Heart left ventricle (tissue), 16 donors: ENCODE measurements at regions not wholly inside any gene's neighbourhood (a gene's known extent, or its start where the extent isn't known, plus 50 kb on each side); places are given as distances from the start of the nearest gene placed in this dataset.
"Not testable (repeated sequence)": the region's sequence is repeated elsewhere in the genome, so short reads cannot be mapped to it uniquely, and the experiment has no call there.

Experiments used
- ATAC-seq, 4 donors: fragments of 200-7000 bp; cut with Tn5 transposase; one replicate each; pipeline ENCODE4 v1.9.1; 2020 to 2022; ENCODE audit warnings: moderate library complexity in 4 of 4, mild to moderate bottlenecking in 3 of 4, moderate number of reproducible peaks in 1 of 4
- DNase-seq, 5 donors: peaks; one replicate each; pipeline ENCODE4 v3.0.0-alpha.2; 2020
- H3K27ac ChIP-seq, 12 donors: fragments of 200-600 bp; sonication (generic) in 4 of 12; one replicate each; pipeline versions ENCODE4 v1.5.0 to v1.8.0; 2016 to 2022; ENCODE audit warnings: mild to moderate bottlenecking in 2 of 12
- H3K27me3 ChIP-seq, 9 donors: fragments of 200-600 bp; sonication (generic) in 2 of 9; one replicate each; pipeline versions ENCODE4 v1.5.1 to v1.8.0; 2016 to 2022; ENCODE audit warnings: mild to moderate bottlenecking in 3 of 9
- H3K36me3 ChIP-seq, 9 donors: fragments of 200-600 bp; sonication (generic) in 2 of 9; one replicate each; pipeline versions ENCODE4 v1.5.0 to v1.8.0; 2018 to 2022; ENCODE audit warnings: mild to moderate bottlenecking in 2 of 9
- H3K4me1 ChIP-seq, 12 donors: fragments of 200-600 bp; sonication (generic) in 4 of 12; one replicate each; pipeline versions ENCODE4 v1.5.0 to v1.8.0; 2016 to 2022; ENCODE audit warnings: mild to moderate bottlenecking in 3 of 12
- H3K4me3 ChIP-seq, 12 donors: fragments of 200-600 bp; sonication (generic) in 4 of 12; one replicate each; pipeline versions ENCODE4 v1.5.0 to v1.8.0; 2017 to 2022; ENCODE audit warnings: mild to moderate bottlenecking in 9 of 12, moderate library complexity in 4 of 12
- H3K9me3 ChIP-seq, 12 donors: fragments of 200-600 bp; sonication (generic) in 4 of 12; one replicate each; pipeline versions ENCODE4 v1.5.0 to v1.8.0; 2016 to 2022; ENCODE audit warnings: mild to moderate bottlenecking in 1 of 12
- WGBS, 4 donors: extraction: QIAGEN DNeasy Blood & Tissue Kit in 2 of 4; methylation state at CpG; one replicate each; pipeline versions ENCODE4 v1.1.5 to v1.1.7; 2013 to 2018; 5-methylcytosine and 5-hydroxymethylcytosine counted together
- intact Hi-C, 10 donors: fragments of 100-400 bp; cut with DNase I; formaldehyde crosslinking; loops; one replicate each; pipeline versions ENCODE4 v1.11.1 to v1.14.2; 2022
- donor health status: ischemic (EF 13 %, LVEDD 7.1; RV severe dilation, severe dysfunction).
- donor health status: healthy with polysubstance abuse.
- donor health status: DM: no; HTN: yes; CAD: no.
- donor health status: DM: no; HTN: no; CAD: no.
- donor health status: ischemic (EF 25% LVEDD 6.9; RV normal size, moderate dysfunction).
- donor health status: ischemic (EF 25% LVEDD 5.7; RV mildly dilated, moderate dysfunction).
- donor health status: healthy.
- donor health status: DM: yes; HTN: yes; CAD: no.
- donor health status: ischemic (EF 35%, LVEDD 5.7; RV mildly dilated, moderate dysfunction).
- donor health status: nonischemic (EF 11% LVEDD 7.7; RV severe dilation, severe dysfunction).
- donor health status: DM: yes; HTN: yes; CAD: no.
- donor health status: PGD.
- donor health status: ischemic (EF 29% LVEDD 5.4; RV normal size, mild dysfunction).
- donor health status: nonischemic (EF 23%, LVEDD 6.1; RV moderate dilation, normal function).

- DNase-seq, H3K36me3 ChIP-seq, H3K27me3 ChIP-seq, ATAC-seq, H3K4me1 ChIP-seq, H3K4me3 ChIP-seq, H3K9me3 ChIP-seq, H3K27ac ChIP-seq, intact Hi-C loops: not testable (repeated sequence)
- 31 to 45% (median 40%) methylated on average over 2 of the region's 2 CpGs for WGBS, 4 donors
Measured at GRCh38 chr14:19204827-19205226, 229.3 kb downstream of the POTEG start.

GRCh38 chr14:19216480-19216879, 217.7 kb downstream of the POTEG start:
- DNase-seq, H3K27ac ChIP-seq, ATAC-seq, H3K27me3 ChIP-seq, H3K4me3 ChIP-seq, H3K36me3 ChIP-seq, H3K4me1 ChIP-seq, intact Hi-C loops, H3K9me3 ChIP-seq: not testable (repeated sequence)
- 72 to 85% (median 79%) methylated on average over 3 to 6 of the region's 9 CpGs for WGBS, 4 donors

GRCh38 chr14:19219423-19219822, 214.7 kb downstream of the POTEG start:
- peak in 1 of 5 donors; percentile 51 for DNase-seq
- 52 to 73% (median 65%) methylated on average over 3 of the region's 3 CpGs for WGBS, 4 donors
- H3K9me3 ChIP-seq, H3K27ac ChIP-seq, H3K27me3 ChIP-seq, H3K4me3 ChIP-seq, ATAC-seq, intact Hi-C loops, H3K36me3 ChIP-seq, H3K4me1 ChIP-seq: not testable (repeated sequence)

GRCh38 chr14:19231421-19231820, 202.7 kb downstream of the POTEG start:
- H3K9me3 ChIP-seq, DNase-seq, ATAC-seq, H3K4me3 ChIP-seq, H3K27me3 ChIP-seq, intact Hi-C loops, H3K36me3 ChIP-seq, H3K27ac ChIP-seq, H3K4me1 ChIP-seq: not testable (repeated sequence)
- WGBS, 4 donors: 69 to 83% (median 78%) methylated on average over 4 to 5 of the region's 7 CpGs; no CpG with 5 or more reads in 1 of the 4 donors

- not testable (repeated sequence) for H3K27me3 ChIP-seq, ATAC-seq
Measured at GRCh38 chr14:19234059-19234458, 200.1 kb downstream of the POTEG start.

GRCh38 chr14:19237656-19238055, 196.5 kb downstream of the POTEG start:
- H3K9me3 ChIP-seq, H3K27ac ChIP-seq, H3K27me3 ChIP-seq, ATAC-seq, H3K4me3 ChIP-seq, intact Hi-C loops, H3K4me1 ChIP-seq, H3K36me3 ChIP-seq: not testable (repeated sequence)
- WGBS, 4 donors: 54 to 73% (median 63%) methylated on average over 1 to 2 of the region's 2 CpGs; no CpG with 5 or more reads in 1 of the 4 donors
- peak in 1 of 5 donors; percentile 27 for DNase-seq

More at GRCh38 chr14:19234059-19234458, 200.1 kb downstream of the POTEG start:
- DNase-seq, intact Hi-C loops, H3K4me3 ChIP-seq, H3K4me1 ChIP-seq, H3K27ac ChIP-seq, H3K36me3 ChIP-seq, H3K9me3 ChIP-seq: not testable (repeated sequence)

GRCh38 chr14:19238584-19238983, 195.6 kb downstream of the POTEG start:
- intact Hi-C loops, H3K9me3 ChIP-seq, H3K36me3 ChIP-seq, H3K27ac ChIP-seq, H3K4me3 ChIP-seq, ATAC-seq, DNase-seq, H3K4me1 ChIP-seq, H3K27me3 ChIP-seq: not testable (repeated sequence)
- WGBS, 4 donors: 53 to 63% methylated on average over 3 of the region's 3 CpGs; no CpG with 5 or more reads in 2 of the 4 donors

GRCh38 chr14:19239981-19240380, 194.2 kb downstream of the POTEG start:
- WGBS, 4 donors: 70 to 84% (median 80%) methylated on average over 8 to 12 of the region's 15 CpGs; no CpG with 5 or more reads in 1 of the 4 donors
- not testable (repeated sequence) for H3K4me1 ChIP-seq

GRCh38 chr14:19240387-19240786, 193.8 kb downstream of the POTEG start:
- H3K36me3 ChIP-seq, H3K4me1 ChIP-seq, H3K4me3 ChIP-seq, H3K27ac ChIP-seq, H3K9me3 ChIP-seq, DNase-seq, intact Hi-C loops, ATAC-seq, H3K27me3 ChIP-seq: not testable (repeated sequence)
- 70 to 82% (median 78%) methylated on average over 12 to 17 of the region's 21 CpGs for WGBS, 4 donors

More at GRCh38 chr14:19239981-19240380, 194.2 kb downstream of the POTEG start:
- H3K4me3 ChIP-seq, H3K27me3 ChIP-seq, H3K27ac ChIP-seq, intact Hi-C loops, H3K36me3 ChIP-seq, DNase-seq, ATAC-seq, H3K9me3 ChIP-seq: not testable (repeated sequence)

GRCh38 chr14:19241451-19241850, 192.7 kb downstream of the POTEG start:
- H3K4me1 ChIP-seq, H3K9me3 ChIP-seq, intact Hi-C loops, H3K36me3 ChIP-seq, H3K27me3 ChIP-seq, H3K27ac ChIP-seq, ATAC-seq, H3K4me3 ChIP-seq: not testable (repeated sequence)
- WGBS, 4 donors: 73 to 82% (median 76%) methylated on average over 8 to 15 of the region's 15 CpGs
- DNase-seq: peak in 1 of 5 donors; percentile 37

- DNase-seq: not testable (repeated sequence)
Measured at GRCh38 chr14:19242529-19242928, 191.6 kb downstream of the POTEG start.

GRCh38 chr14:19266908-19267307, 167.2 kb downstream of the POTEG start:
- ATAC-seq, H3K36me3 ChIP-seq, DNase-seq, H3K27me3 ChIP-seq, H3K4me1 ChIP-seq, H3K4me3 ChIP-seq, H3K27ac ChIP-seq, intact Hi-C loops, H3K9me3 ChIP-seq: not testable (repeated sequence)
- 61 to 69% methylated on average over 23 of the region's 40 CpGs; no CpG with 5 or more reads in 2 of the 4 donors for WGBS, 4 donors

More at GRCh38 chr14:19242529-19242928, 191.6 kb downstream of the POTEG start:
- H3K27ac ChIP-seq, intact Hi-C loops, H3K36me3 ChIP-seq, H3K27me3 ChIP-seq, H3K9me3 ChIP-seq, H3K4me3 ChIP-seq, ATAC-seq, H3K4me1 ChIP-seq: not testable (repeated sequence)
- 0 to 80% (median 50%) methylated on average over 1 to 5 of the region's 15 CpGs; no CpG with 5 or more reads in 1 of the 4 donors for WGBS, 4 donors
